NCI-H526 (cell line): ENCODE measurements at regions not wholly inside any gene's neighbourhood (a gene's known extent, or its start where the extent isn't known, plus 50 kb on each side); places are given as distances from the start of the nearest gene placed in this dataset.

Experiments
- DNase-seq, 2 experiments: peaks; one replicate each; lab custom pipeline; 2025; lab: John Stamatoyannopoulos, UW

GRCh38 chr15:98025237-98025636 lies 64.7 kb downstream of the ARRDC4 start:
- peak; percentile 34 to 53 for DNase-seq

- DNase-seq: no peak
These were observed 74.2 kb downstream of the ARRDC4 start for GRCh38 chr15:98034731-98035130.

GRCh38 chr15:98035134-98035533 lies 74.6 kb downstream of the ARRDC4 start:
- no peak for DNase-seq

- no peak for DNase-seq
These were observed 75.1 kb downstream of the ARRDC4 start for GRCh38 chr15:98035577-98036010.

- no peak for DNase-seq
These were observed 79.1 kb downstream of the ARRDC4 start for GRCh38 chr15:98039596-98039995.

GRCh38 chr15:98040146-98040545 lies 79.6 kb downstream of the ARRDC4 start:
- no peak for DNase-seq

GRCh38 chr15:98043160-98044014 lies 82.9 kb downstream of the ARRDC4 start:
- DNase-seq: no peak

GRCh38 chr15:98051734-98052133 lies 91.2 kb downstream of the ARRDC4 start:
- DNase-seq: no peak

- DNase-seq: no peak
These were observed 97.0 kb downstream of the ARRDC4 start for GRCh38 chr15:98057453-98057852.

GRCh38 chr15:98062869-98063268 lies 102.4 kb downstream of the ARRDC4 start:
- DNase-seq: no peak

GRCh38 chr15:98063315-98063714 lies 102.8 kb downstream of the ARRDC4 start:
- DNase-seq: no peak

GRCh38 chr15:98063871-98064270 lies 103.4 kb downstream of the ARRDC4 start:
- DNase-seq: no peak

GRCh38 chr15:98067339-98067738 lies 106.8 kb downstream of the ARRDC4 start:
- DNase-seq: no peak

GRCh38 chr15:98069256-98069655 lies 108.8 kb downstream of the ARRDC4 start:
- DNase-seq: no peak

GRCh38 chr15:98070137-98070536 lies 109.6 kb downstream of the ARRDC4 start:
- DNase-seq: no peak

GRCh38 chr15:98071786-98072185 lies 111.3 kb downstream of the ARRDC4 start:
- DNase-seq: no peak

GRCh38 chr15:98075441-98075840 lies 114.9 kb downstream of the ARRDC4 start:
- DNase-seq: no peak

- DNase-seq: no peak
These were observed 115.7 kb downstream of the ARRDC4 start for GRCh38 chr15:98076021-98076816.

- DNase-seq: no peak
These were observed 116.7 kb downstream of the ARRDC4 start for GRCh38 chr15:98077186-98077585.

- DNase-seq: no peak
These were observed 120.3 kb downstream of the ARRDC4 start for GRCh38 chr15:98080791-98081190.

GRCh38 chr15:98083203-98083910 lies 122.9 kb downstream of the ARRDC4 start:
- DNase-seq: no peak

GRCh38 chr15:98085003-98085639 lies 124.6 kb downstream of the ARRDC4 start:
- DNase-seq: peak in 1 of 2 experiments; percentile 71
